ENCODE measurements at regions not wholly inside any gene's neighbourhood (a gene's known extent, or its start where the extent isn't known, plus 50 kb on each side); places are given as distances from the start of the nearest gene placed in this dataset.

DNA sequence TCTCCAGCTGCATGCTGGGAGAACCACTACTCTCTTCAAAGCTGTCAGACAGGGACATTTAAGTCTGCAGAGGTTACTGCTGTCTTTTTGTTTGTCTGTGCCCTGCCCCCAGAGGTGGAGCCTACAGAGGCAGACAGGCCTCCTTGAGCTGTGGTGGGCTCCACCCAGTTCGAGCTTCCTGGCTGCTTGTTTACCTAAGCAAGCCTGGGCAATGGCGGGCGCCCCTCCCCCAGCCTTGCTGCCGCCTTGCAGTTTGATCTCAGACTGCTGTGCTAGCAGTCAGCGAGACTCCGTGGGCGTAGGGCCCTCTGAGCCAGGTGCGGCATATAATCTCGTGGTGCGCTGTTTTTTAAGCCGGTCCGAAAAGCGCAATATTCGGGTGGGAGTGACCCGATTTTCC, 215.0 kb downstream of the STIM2 start:
- peak; percentile 36 for DNase-seq (ENCODE audit: low spot score)

GRCh38 chr4:27078934-27079455, 218.4 kb downstream of the STIM2 start:
- no peak for DNase-seq (ENCODE audit: low spot score)

DNA sequence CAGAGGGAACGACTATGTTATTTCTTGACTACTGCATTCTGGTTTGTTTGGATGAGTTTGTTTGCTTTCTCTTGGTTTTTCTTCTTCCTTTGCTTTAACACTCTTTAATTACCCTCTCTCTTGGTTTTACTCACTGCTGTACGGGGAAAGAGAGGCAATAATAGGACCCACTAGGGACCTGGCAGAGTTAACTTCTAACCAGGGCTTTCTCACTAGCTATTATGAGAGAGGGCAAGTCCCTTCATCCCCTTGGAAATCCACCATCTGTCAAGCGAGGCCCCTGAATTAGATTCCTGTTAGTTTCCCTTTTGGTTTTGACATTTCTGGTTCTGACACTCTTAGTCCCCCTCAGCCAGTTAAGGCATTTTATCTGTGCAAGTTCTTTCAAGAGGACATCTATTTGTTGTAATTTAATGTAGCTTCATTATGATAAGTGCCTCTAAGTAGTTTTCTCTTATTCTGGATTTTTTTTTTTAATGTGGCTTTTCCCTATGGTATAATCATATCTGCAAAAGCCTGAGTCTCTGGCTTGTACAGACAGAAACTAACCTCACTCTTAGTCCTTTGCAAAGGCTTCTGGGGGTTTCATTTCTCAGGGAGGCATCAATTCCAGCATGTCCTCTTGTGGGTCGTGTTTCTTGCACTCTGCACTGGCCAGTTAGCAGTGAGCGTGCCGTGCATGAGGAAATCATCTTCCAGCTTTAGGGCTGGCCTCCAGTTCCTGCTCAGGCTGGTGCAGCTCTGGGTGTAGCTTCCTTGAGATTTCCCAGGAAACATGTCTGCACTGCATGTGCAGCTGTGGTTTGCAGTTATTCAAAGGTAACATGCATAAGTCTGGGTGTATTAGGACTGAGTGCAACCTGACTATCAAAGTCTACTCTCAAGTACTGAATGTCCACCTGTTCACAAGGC, 221.3 kb downstream of the STIM2 start:
- no peak for DNase-seq (ENCODE audit: low spot score)

- no peak for DNase-seq (ENCODE audit: low spot score)
Observed at GRCh38 chr4:27082776-27083175, 222.1 kb downstream of the STIM2 start.

DNA sequence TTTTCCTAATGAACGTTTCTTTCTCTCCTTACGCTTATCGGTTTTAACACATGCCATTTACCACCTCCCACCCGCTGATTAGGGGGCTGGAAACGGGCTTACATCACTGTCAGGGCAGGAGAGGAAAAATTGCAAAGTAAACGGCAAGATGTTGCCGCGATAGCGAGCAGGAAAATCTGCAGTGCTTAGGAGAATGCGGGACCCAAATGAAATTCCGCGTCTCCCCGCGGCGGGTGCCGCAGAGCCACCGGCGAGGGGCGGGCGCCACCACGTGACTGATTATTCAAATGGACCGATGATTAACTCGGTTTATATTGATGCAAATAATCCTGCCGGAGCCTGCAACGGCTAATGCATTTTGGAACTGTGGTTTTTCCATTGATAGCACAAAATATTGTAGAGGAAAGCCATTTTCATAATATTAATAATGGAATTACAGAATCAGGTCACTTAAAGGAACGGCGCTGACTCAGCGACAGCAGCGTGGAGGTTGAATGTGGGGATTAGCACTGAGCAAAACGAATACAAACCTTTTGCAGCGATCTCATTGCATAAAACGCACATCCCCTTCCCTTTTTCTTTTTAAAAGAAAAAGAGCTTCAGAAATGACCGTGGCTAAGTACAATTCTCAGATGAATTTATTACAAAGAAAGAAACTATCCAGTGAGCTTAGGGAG, 224.2 kb downstream of the STIM2 start:
- DNase-seq (ENCODE audit: low spot score), result peak; percentile 12

- DNase-seq (ENCODE audit: low spot score), result no peak
Observed at GRCh38 chr4:27085396-27085795, 224.8 kb downstream of the STIM2 start.

DNA sequence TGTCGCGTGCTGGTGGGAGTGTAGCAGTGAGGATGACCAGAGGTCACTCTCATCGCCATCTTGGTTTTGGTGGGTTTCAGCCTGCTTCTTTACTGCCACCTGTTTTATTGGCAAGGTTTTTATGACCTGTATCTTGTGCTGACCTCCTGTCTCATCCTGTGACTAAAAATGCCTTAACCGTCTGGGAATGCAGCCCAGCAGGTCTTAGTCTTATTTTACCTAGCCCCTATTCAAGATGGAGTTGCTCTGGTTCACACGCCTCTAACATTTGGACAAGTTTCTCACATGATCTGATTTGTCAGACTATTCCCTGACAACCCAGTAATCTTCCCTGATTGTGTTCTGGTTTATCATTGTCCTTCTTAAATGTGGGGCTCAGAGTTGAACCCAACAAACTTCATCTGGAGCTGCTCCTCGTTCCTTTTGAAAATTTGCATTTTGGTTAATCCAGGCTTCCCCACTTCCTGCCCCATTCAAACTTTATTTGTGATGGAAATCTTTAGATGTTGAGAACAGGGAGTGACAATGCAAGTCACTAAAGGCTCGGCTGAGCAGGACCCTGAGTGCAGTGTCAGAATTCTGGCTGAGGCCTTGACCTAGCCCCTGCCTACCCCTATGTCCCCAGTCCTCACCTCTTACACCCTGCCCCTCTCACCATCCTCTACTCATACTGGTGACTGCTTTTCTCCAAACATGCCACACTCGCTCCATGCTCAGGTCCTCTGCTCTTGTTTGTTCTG, 226.8 kb downstream of the STIM2 start:
- DNase-seq (ENCODE audit: low spot score), result no peak

DNA sequence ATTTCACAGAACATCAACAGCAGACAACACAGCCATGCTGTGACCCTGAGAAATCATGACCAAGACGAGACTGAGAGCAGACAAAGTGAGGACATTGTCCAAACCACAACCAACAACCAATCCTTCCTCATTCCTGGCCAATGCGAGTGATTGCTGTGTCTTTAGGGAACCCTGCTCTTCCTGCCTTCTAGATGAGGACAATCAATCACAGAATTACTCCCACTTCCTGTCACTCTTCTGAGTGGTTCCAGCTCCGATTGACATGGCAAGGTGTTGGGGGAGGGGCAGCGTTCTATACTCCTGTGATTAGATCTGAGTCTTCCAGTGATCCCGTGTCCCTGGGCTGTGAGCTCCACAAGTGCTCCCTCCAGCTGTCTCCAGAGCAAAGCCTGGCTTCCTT, 227.8 kb downstream of the STIM2 start:
- DNase-seq (ENCODE audit: low spot score), result no peak

GRCh38 chr4:27089186-27089585, 228.5 kb downstream of the STIM2 start:
- DNase-seq (ENCODE audit: low spot score), result no peak

- no peak for DNase-seq (ENCODE audit: low spot score)
Observed at GRCh38 chr4:27090406-27090805, 229.8 kb downstream of the STIM2 start.

DNA sequence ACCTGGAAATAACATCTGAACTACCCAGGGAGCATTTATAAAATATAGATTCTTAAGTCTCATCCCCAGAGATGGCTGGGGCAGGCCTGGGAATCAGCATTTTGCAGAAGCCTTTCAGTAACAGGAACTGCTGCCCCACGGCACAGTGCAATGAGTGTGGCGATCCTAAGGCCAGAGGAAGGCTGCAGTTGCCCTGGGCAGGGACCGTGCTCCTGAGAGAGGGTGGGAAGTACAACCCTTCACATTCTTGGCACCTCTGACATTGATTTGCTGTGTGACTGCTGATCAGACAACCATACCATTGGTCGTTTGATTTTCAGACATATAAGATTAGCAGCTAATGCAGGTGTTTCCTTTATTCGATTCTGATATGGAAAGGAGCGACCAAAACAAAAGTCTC, 233.6 kb downstream of the STIM2 start:
- DNase-seq (ENCODE audit: low spot score), result no peak

DNA sequence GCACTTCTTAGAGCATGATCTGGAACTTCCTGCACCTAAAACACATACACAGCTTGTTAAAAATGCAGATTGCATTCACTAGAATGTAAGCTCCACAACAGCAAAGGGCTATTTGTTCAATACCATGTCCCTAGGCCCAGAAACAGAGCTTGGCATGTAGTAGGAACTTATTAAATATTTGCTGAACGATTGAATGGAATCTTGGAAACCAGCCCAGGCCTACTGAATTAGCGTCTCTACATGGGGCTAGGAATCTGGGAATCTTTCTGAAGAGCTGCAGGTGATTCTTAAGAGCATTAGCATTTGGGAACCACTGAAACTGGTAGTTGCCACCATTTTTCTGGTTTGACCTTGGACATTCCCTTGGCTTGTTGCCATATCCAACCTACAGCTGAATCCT, 234.1 kb downstream of the STIM2 start:
- no peak for DNase-seq (ENCODE audit: low spot score)

DNA sequence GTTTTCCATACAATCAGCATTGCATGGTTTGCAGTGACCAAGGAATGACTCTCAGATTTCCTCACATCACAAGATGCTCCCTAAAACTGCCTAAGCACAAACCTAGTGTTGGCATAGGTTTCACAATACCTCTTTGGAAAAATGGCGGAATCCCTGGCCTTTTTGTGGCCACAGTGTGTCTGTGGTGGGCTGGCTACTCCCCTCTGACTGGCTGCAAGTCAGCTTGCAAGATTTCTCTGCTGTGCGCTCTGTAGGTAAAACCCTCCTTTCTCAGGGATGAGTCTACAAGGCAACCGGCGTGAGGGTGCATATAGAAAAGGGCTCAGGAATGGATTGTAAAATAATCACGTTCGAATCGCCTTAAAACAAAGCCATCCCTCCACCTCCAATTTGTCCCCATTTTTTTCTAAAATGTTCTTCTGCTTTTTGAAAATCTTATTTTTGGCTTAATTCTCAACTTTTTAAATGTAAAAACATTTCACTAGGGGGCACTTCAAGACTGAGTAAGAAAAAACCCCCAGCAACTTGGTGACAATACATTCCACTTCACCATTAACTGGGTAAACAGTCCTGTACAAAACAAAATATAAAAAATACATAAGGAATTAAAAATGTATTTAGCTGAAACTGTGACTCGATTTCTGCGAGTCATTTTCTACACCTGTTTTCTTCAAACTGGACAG, 235.6 kb downstream of the STIM2 start:
- no peak for DNase-seq (ENCODE audit: low spot score)

GRCh38 chr4:27098034-27098433, 237.4 kb downstream of the STIM2 start:
- DNase-seq (ENCODE audit: low spot score), result no peak

- DNase-seq (ENCODE audit: low spot score), result peak; percentile 6
Observed at GRCh38 chr4:27100713-27101112, 240.1 kb downstream of the STIM2 start.

- DNase-seq (ENCODE audit: low spot score), result peak; percentile 30
Observed at GRCh38 chr4:27101126-27101525, 240.5 kb downstream of the STIM2 start.

GRCh38 chr4:27101561-27101960, 240.9 kb downstream of the STIM2 start:
- DNase-seq (ENCODE audit: low spot score), result no peak

DNA sequence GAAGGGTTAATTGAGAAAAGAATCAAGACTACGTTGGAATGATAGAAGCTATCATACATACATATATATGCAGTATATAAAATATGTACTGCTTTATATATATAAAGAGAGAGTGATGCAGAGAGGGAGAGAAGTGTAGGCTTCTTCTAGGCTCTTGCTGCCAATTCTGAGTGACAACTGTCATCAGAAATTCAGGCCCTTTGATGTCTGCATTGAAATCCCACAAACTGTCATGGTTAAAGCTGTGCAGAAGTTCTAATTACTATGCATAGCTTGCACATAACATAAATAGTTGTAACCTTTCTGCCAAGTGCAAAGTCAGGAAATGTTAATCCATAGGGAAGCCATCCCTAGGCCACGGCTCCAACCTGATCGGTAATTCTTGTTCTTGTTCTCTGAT, 251.0 kb downstream of the STIM2 start:
- no peak for DNase-seq (ENCODE audit: low spot score)

- DNase-seq (ENCODE audit: low spot score), result no peak
Observed at GRCh38 chr4:27112587-27112986, 251.9 kb downstream of the STIM2 start.

DNA sequence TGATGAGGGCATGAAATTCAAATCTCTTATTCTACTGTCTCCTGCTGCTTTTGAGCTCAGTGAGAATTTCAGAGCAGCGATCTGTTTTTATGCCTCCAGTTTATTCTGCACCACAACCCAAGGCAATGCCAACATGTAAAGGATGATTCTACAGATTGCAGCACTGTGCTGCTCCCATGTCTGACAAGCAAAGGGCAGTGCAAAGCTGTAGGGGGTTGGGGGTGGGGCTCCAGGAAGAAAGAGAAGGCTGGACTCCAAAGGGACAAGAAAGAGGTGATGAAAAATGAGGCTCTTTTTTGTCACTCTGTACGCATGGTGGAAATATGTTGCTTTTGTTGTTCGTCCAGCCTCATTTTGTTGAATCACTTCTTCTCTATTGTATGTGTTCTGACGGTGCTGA, 254.6 kb downstream of the STIM2 start:
- DNase-seq (ENCODE audit: low spot score), result no peak

GRCh38 chr4:27117453-27117852, 256.8 kb downstream of the STIM2 start:
- DNase-seq (ENCODE audit: low spot score), result no peak

DNA sequence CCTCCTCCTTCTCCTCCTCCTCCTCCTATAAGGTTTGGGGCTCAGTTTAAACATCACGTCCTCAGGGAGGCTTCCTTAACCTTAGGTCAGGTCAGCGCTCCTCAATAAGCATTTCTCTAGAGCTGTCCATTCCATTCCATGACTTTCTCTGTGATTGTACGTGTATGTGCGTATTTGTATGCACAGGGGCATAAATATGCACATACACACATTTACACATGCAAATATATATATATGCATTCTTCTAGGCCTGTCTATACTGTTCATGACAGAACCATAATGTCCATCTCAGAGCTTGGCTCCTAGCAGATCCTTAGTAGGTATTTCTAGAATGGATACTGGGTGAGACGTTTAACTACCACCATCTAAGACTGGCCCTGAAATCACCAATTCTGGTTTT, 258.6 kb downstream of the STIM2 start:
- no peak for DNase-seq (ENCODE audit: low spot score)

Data from SW480 (cell line).